Spleen (tissue), 7 donors: ENCODE measurements at regions not wholly inside any gene's neighbourhood (a gene's known extent, or its start where the extent isn't known, plus 50 kb on each side); places are given as distances from the start of the nearest gene placed in this dataset.

Experiments
- POLR2A ChIP-seq, 3 donors: fragments of 450-650 bp; IDR thresholded peaks; one replicate each; pipeline ENCODE4 v1.5.1; 2017; ENCODE audit warnings: antibody characterized with exemption in 3 of 3, mild to moderate bottlenecking in 1 of 3
- POLR2AphosphoS5 ChIP-seq, 3 donors: sonication (generic); formaldehyde crosslinking; IDR thresholded peaks; one replicate each; pipeline ENCODE4 v1.5.1; 2017; ENCODE audit warnings: antibody characterized with exemption in 3 of 3
- TF ChIP-seq, protein P1 (sequence below), 11 experiments: fragments of 200-600 bp in 7 of 11; fragments of 450-650 bp in 4 of 11; sonication (generic) in 4 of 11; IDR thresholded peaks in 8 of 11; conservative IDR thresholded peaks in 3 of 11; 1 replicate in 7 of 11; 2 replicates in 4 of 11; pipeline versions ENCODE4 v1.4.0 to v1.8.0; 2016 to 2021; ENCODE audit warnings: antibody characterized with exemption in 11 of 11, inconsistent platforms in 4 of 11, mild to moderate bottlenecking in 1 of 11
- donor health status: DM: no; HTN: no; CAD: no; lungs with moderate emphysema.
- donor health status: DM: no; HTN: no; CAD: no.
- donor health status: DM: no; HTN: no; CAD: no.

DNA sequence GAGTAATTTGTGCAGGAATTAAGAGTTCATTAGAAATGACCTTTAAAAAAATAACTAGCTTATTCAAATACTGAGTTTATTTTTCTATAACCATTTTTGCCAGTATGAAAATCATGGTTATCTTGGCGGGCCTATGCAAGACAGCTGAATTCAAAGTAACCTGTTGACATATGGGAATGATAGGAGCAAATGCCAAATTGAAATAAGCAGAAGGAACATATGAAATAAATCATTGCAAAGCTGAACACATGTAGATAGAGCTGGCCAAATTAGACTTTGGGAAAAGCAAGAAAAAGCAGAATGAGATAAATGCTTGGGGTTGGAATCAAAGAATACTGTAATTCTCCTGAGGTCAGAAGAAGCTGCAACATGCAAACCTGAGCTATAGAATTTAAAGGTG is 372.5 kb downstream of the ADAMTS20 start:
- TF ChIP-seq POLR2A (IDR thresholded peaks at IDR 0.05) (no peak), POLR2AphosphoS5 (IDR thresholded peaks at IDR 0.05) (no peak)
- TF ChIP-seq, protein P1, sequence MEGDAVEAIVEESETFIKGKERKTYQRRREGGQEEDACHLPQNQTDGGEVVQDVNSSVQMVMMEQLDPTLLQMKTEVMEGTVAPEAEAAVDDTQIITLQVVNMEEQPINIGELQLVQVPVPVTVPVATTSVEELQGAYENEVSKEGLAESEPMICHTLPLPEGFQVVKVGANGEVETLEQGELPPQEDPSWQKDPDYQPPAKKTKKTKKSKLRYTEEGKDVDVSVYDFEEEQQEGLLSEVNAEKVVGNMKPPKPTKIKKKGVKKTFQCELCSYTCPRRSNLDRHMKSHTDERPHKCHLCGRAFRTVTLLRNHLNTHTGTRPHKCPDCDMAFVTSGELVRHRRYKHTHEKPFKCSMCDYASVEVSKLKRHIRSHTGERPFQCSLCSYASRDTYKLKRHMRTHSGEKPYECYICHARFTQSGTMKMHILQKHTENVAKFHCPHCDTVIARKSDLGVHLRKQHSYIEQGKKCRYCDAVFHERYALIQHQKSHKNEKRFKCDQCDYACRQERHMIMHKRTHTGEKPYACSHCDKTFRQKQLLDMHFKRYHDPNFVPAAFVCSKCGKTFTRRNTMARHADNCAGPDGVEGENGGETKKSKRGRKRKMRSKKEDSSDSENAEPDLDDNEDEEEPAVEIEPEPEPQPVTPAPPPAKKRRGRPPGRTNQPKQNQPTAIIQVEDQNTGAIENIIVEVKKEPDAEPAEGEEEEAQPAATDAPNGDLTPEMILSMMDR (IDR thresholded peaks at IDR 0.05 in 8 of 11, conservative IDR thresholded peaks at IDR 0.05 in 3 of 11), result no peak
